ENCODE measurements at regions not wholly inside any gene's neighbourhood (a gene's known extent, or its start where the extent isn't known, plus 50 kb on each side); places are given as distances from the start of the nearest gene placed in this dataset.

DNA sequence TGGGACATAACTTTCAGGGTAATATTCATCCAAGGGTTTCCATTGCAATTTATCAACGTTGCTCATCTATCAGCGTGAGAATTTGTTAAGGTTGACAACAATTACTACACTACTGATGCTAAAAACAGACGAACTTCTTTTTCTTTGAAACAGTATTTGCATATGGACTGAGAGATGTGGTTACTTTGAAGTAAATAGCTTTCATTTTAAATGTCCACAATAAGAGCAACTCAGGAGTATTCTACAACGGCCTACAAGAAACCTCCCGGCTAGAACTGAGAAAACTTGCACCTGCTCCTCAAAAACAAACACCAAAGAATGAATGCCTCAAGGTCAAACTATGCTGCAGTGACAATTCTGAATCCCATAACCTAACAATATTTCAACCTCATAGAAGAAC lies 238.4 kb downstream of the IRS2 start:
- H3K4me2 ChIP-seq (ENCODE audit: insufficient read depth, insufficient read length, low read length), result no peak overlapping the region
- no peak overlapping the region for H3K27ac Mint-ChIP-seq
- no peaks in the 10 kb centered on the region for H3K4me1 ChIP-seq (ENCODE audit: insufficient read depth, low read length)
- no peak overlapping the region for H2BK12ac ChIP-seq (ENCODE audit: insufficient read length, low read depth, low read length)
- H3K36me3 Mint-ChIP-seq (ENCODE audit: insufficient read depth in 1 of 3, low read depth in 3 of 3), result 0 out of 7 replicates have a peak, but pooled peaks cover 0 to 2% (median 0%) of the 10 kb centered on the region in 3 experiments
- H3K14ac ChIP-seq (ENCODE audit: insufficient read depth, low read length), result no peak overlapping the region
- no peak overlapping the region for H3K4ac ChIP-seq (ENCODE audit: low read depth, low read length)
- H3K27me3 Mint-ChIP-seq (ENCODE audit: low read depth), result no peaks in the 10 kb centered on the region
- no peak for DNase-seq
- H2BK120ac ChIP-seq (ENCODE audit: low read depth, low read length, poor library complexity, severe bottlenecking), result no peak overlapping the region
- no peak overlapping the region for H4K5ac ChIP-seq (ENCODE audit: insufficient read length, low read depth, low read length)
- H2AFZ ChIP-seq (ENCODE audit: low read length), result no peak overlapping the region
- no peaks in the 10 kb centered on the region for H3K79me2 ChIP-seq (ENCODE audit: insufficient read depth, low read length)
- no peak overlapping the region for H3K18ac ChIP-seq (ENCODE audit: insufficient read length, low read depth, low read length)
- no peaks in the 10 kb centered on the region for H4K20me1 ChIP-seq (ENCODE audit: control insufficient read depth, insufficient read depth, insufficient read length)
- no peaks in the 10 kb centered on the region for H3K27me3 ChIP-seq (ENCODE audit: insufficient read depth, low read length)
- H3K56ac ChIP-seq (ENCODE audit: insufficient read length, low read depth, low read length), result no peak overlapping the region
- no peak overlapping the region for H3K4me3 Mint-ChIP-seq
- TF ChIP-seq, protein P1, sequence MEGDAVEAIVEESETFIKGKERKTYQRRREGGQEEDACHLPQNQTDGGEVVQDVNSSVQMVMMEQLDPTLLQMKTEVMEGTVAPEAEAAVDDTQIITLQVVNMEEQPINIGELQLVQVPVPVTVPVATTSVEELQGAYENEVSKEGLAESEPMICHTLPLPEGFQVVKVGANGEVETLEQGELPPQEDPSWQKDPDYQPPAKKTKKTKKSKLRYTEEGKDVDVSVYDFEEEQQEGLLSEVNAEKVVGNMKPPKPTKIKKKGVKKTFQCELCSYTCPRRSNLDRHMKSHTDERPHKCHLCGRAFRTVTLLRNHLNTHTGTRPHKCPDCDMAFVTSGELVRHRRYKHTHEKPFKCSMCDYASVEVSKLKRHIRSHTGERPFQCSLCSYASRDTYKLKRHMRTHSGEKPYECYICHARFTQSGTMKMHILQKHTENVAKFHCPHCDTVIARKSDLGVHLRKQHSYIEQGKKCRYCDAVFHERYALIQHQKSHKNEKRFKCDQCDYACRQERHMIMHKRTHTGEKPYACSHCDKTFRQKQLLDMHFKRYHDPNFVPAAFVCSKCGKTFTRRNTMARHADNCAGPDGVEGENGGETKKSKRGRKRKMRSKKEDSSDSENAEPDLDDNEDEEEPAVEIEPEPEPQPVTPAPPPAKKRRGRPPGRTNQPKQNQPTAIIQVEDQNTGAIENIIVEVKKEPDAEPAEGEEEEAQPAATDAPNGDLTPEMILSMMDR (conservative IDR thresholded peaks at IDR 0.05), result no peak
- no peak overlapping the region for H2BK15ac ChIP-seq (ENCODE audit: low read depth, low read length)
- H4K8ac ChIP-seq (replicated peaks; ENCODE audit: insufficient read length, low read depth, low read length), result no peak overlapping the region
- no peaks in the 10 kb centered on the region for H3K9me3 ChIP-seq (ENCODE audit: control insufficient read depth, low read depth, low read length)
- H3T11ph ChIP-seq (ENCODE audit: low read length), result no peak overlapping the region
- no peak overlapping the region for H3K27ac ChIP-seq (ENCODE audit: insufficient read length, low read depth, low read length)
- peaks cover 39 to 45% of the 10 kb centered on the region in 2 experiments for H3K4me1 Mint-ChIP-seq
- H2BK5ac ChIP-seq (ENCODE audit: insufficient read length, low read length), result no peak overlapping the region
- H4K91ac ChIP-seq (ENCODE audit: insufficient read length, low read depth, low read length), result no peak overlapping the region
- WGBS (ENCODE audit: extremely low coverage, insufficient read length, low lambda C conversion rate), result no CpG with 5 or more reads among the region's 5 CpGs
- H3K79me1 ChIP-seq (ENCODE audit: insufficient read depth, low read depth, low read length, poor library complexity, severe bottlenecking), result no peaks in the 10 kb centered on the region
- no peak overlapping the region for H3K9ac ChIP-seq (ENCODE audit: extremely low read depth, insufficient read length, low read length)
- H2AK5ac ChIP-seq (ENCODE audit: insufficient read length, low read length), result no peak overlapping the region
- H2BK20ac ChIP-seq (ENCODE audit: low read depth, low read length, poor library complexity, severe bottlenecking), result no peak overlapping the region
- H3K9me3 Mint-ChIP-seq, result no peaks in the 10 kb centered on the region
- H3K23ac ChIP-seq (ENCODE audit: insufficient read length, low read depth, low read length), result no peak overlapping the region
- no peaks in the 10 kb centered on the region for H3K23me2 ChIP-seq (ENCODE audit: insufficient read length, low read depth, low read length, poor library complexity, severe bottlenecking)

Measured in H9 (cell line).